Ovary (tissue), 7 donors: ENCODE measurements at regions not wholly inside any gene's neighbourhood (a gene's known extent, or its start where the extent isn't known, plus 50 kb on each side); places are given as distances from the start of the nearest gene placed in this dataset.

Source experiments
- DNase-seq, 5 donors: peaks; one replicate each; pipeline ENCODE4 v3.0.0-alpha.2; 2019 to 2020
- H3K27ac ChIP-seq, 2 donors: fragments of 200-600 bp; one replicate each; pipeline versions ENCODE4 v1.5.1 to v1.8.0; 2019 to 2022
- H3K27me3 ChIP-seq: fragments of 200-600 bp; one replicate; pipeline ENCODE4 v1.8.0; 2022
- H3K36me3 ChIP-seq: fragments of 200-600 bp; sonication (generic); one replicate; pipeline ENCODE4 v1.5.1; 2019
- H3K4me1 ChIP-seq: one replicate; pipeline ENCODE4 v1.8.1; 2013; ENCODE audit warnings: mild to moderate bottlenecking, moderate library complexity; ENCODE audit not compliant: insufficient read depth
- H3K4me3 ChIP-seq: fragments of 200-600 bp; sonication (generic); one replicate; pipeline ENCODE4 v1.5.1; 2017
- H3K9me3 ChIP-seq, 2 donors: fragments of 200-600 bp in 1 of 2; sonication (generic) in 1 of 2; one replicate each; pipeline versions ENCODE4 v1.5.1 to v1.8.1; 2013 to 2019; ENCODE audit warnings: mild to moderate bottlenecking in 1 of 2, moderate library complexity in 1 of 2
- EP300 ChIP-seq: sonication (generic); formaldehyde crosslinking; IDR thresholded peaks from one replicate; pipeline ENCODE4 v1.6.1; 2017; ENCODE audit warnings: antibody characterized with exemption
- POLR2A ChIP-seq: fragments of 450-650 bp; IDR thresholded peaks from one replicate; pipeline ENCODE4 v1.6.1; 2017; ENCODE audit warnings: antibody characterized with exemption, mild to moderate bottlenecking, moderate library complexity
- WGBS, 3 donors: extraction: QIAGEN DNeasy Blood & Tissue Kit in 1 of 3; methylation state at CpG; one replicate each; pipeline versions ENCODE4 v1.1.5 to v1.1.7; 2013 to 2017; 5-methylcytosine and 5-hydroxymethylcytosine counted together
- intact Hi-C, 4 donors: fragments of 100-400 bp; cut with DNase I; formaldehyde crosslinking; loops; one replicate each; pipeline versions ENCODE4 v1.11.0 to v1.15.1; 2022 to 2023
- TF ChIP-seq, protein P1 (sequence below), 3 donors: fragments of 450-650 bp in 2 of 3; fragments of 200-600 bp in 1 of 3; IDR thresholded peaks; one replicate each; pipeline versions ENCODE4 v1.5.1 to v1.8.0; 2016 to 2022; ENCODE audit warnings: antibody characterized with exemption in 3 of 3, mild to moderate bottlenecking in 1 of 3
- donor health status: DM: no; HTN: no; CAD: no; lungs with moderate emphysema.
- donor health status: DM: no; HTN: no; CAD: no.
- donor health status: Bipolar disorder and iron deficiency.
- donor health status: DM: no; HTN: no; CAD: no.
- donor health status: DM: yes; HTN: yes; CAD: no.

GRCh38 chr3:153657046-153657445 is 464.1 kb upstream of the ARHGEF26 start:
- H3K4me1 ChIP-seq, result no peaks in the 10 kb centered on the region
- intact Hi-C loops, result no loop called here
- no peak overlapping the region for H3K4me3 ChIP-seq
- no peaks in the 10 kb centered on the region for H3K36me3 ChIP-seq
- DNase-seq, result no peak
- H3K9me3 ChIP-seq, result no peaks in the 10 kb centered on the region
- TF ChIP-seq EP300, result no peak
- TF ChIP-seq POLR2A, result no peak
- TF ChIP-seq, protein P1, sequence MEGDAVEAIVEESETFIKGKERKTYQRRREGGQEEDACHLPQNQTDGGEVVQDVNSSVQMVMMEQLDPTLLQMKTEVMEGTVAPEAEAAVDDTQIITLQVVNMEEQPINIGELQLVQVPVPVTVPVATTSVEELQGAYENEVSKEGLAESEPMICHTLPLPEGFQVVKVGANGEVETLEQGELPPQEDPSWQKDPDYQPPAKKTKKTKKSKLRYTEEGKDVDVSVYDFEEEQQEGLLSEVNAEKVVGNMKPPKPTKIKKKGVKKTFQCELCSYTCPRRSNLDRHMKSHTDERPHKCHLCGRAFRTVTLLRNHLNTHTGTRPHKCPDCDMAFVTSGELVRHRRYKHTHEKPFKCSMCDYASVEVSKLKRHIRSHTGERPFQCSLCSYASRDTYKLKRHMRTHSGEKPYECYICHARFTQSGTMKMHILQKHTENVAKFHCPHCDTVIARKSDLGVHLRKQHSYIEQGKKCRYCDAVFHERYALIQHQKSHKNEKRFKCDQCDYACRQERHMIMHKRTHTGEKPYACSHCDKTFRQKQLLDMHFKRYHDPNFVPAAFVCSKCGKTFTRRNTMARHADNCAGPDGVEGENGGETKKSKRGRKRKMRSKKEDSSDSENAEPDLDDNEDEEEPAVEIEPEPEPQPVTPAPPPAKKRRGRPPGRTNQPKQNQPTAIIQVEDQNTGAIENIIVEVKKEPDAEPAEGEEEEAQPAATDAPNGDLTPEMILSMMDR (IDR thresholded peaks at IDR 0.05), result no peak
- H3K27ac ChIP-seq, result no peak overlapping the region
- H3K27me3 ChIP-seq, result no peaks in the 10 kb centered on the region

DNA sequence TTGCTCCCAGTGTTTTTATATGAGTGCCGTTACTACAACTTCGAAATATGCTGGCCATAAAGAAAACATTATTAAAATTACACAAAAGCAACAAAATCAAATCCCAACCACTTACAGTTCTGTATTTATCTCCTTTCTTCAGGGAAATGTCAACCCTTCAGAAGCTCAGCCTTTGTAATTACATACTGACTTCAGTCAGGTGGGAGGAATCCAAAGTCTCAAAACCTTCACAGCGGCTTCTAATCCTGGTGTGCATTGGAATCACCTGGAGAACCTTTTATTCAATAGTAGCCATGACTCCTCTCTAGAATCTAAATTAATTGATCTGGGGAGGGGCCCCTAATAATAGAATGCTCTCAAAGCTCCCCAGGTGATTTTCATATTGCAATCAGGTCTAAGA is 463.7 kb upstream of the ARHGEF26 start:
- H3K4me1 ChIP-seq, result no peaks in the 10 kb centered on the region
- DNase-seq, result no peak
- 83 to 93% (median 89%) methylated on average over 3 of the region's 3 CpGs for WGBS, 3 donors
- no peak overlapping the region for H3K4me3 ChIP-seq
- intact Hi-C loops, result no loop called here
- TF ChIP-seq, protein P1 (IDR thresholded peaks at IDR 0.05), result no peak
- TF ChIP-seq POLR2A, result no peak
- H3K27me3 ChIP-seq, result no peaks in the 10 kb centered on the region
- no peaks in the 10 kb centered on the region for H3K9me3 ChIP-seq
- no peaks in the 10 kb centered on the region for H3K36me3 ChIP-seq
- H3K27ac ChIP-seq, result no peak overlapping the region

GRCh38 chr3:153658136-153658535 is 463.1 kb upstream of the ARHGEF26 start:
- intact Hi-C loops, result no loop called here
- H3K4me3 ChIP-seq, result no peak overlapping the region
- TF ChIP-seq, protein P1 (IDR thresholded peaks at IDR 0.05), result no peak
- TF ChIP-seq POLR2A (no peak), EP300 (no peak)
- no peak for DNase-seq
- no peaks in the 10 kb centered on the region for H3K36me3 ChIP-seq
- H3K27me3 ChIP-seq, result no peaks in the 10 kb centered on the region
- no peaks in the 10 kb centered on the region for H3K9me3 ChIP-seq
- no peaks in the 10 kb centered on the region for H3K4me1 ChIP-seq
- no peak overlapping the region for H3K27ac ChIP-seq

DNA sequence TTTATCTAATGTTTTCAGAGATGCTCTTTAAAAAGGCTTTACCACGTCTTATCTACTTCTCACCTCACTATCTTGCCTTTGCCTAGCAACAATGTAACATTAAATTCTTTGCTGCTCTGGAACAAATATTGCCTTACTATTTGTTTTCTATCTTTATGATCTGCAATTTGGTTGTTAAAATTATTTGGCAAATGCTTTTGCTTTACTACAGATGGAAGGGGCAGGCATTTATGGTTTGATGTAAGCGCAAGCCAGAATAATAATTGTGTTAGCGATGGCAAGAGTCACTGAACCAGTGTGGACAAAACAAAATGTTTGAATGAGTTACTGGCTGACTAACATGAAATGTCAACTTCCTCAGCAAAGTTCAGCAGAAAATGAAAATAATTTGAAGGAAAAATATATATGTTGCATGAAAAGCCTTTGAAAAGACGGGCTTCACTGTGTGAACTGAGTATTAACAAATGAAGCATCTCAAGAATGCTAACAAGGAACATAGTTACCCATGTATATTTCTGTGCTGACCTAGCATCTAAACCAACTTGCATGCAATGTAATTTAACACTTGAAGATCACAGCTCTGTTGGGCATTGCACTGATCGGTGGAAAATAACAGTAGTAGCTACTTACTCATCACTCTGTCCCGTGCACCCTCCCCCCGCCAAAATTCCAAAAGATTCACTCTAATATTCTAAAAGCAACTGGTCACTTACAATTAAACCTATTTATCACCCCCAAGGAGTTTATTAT is 454.0 kb upstream of the ARHGEF26 start:
- no peak for DNase-seq
- TF ChIP-seq EP300, result no peak
- H3K27ac ChIP-seq, result no peak overlapping the region
- H3K4me3 ChIP-seq, result no peak overlapping the region
- 34 to 42% (median 39%) methylated on average over 7 of the region's 7 CpGs for WGBS, 3 donors
- no peaks in the 10 kb centered on the region for H3K27me3 ChIP-seq
- intact Hi-C loops, result no loop called here
- H3K9me3 ChIP-seq, result no peaks in the 10 kb centered on the region
- no peaks in the 10 kb centered on the region for H3K36me3 ChIP-seq
- no peaks in the 10 kb centered on the region for H3K4me1 ChIP-seq

DNA sequence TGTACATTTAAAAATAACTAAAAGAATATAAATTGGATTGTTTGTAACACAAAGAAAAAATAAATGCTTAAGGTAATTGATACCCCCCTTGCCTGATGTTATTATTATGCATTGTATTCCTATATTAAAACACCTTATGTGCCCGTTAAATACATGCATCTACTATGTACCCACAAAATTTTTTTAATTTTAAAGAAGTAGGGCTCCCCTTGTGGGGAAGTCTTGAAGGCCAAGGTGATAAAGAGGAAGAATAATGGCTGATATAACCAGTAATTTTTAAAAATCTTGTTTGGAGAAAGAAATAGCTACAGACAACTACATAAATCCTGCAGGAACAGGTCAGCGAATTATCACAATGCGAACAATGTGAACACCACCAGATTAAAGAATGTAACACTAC is 451.7 kb upstream of the ARHGEF26 start:
- Histone ChIP-seq H3K36me3 (no peaks in the 10 kb centered on the region), H3K27me3 (no peaks in the 10 kb centered on the region), H3K27ac (no peak overlapping the region), H3K4me3 (no peak overlapping the region), H3K4me1 (no peaks in the 10 kb centered on the region), H3K9me3 (no peaks in the 10 kb centered on the region)
- 70 to 90% (median 73%) methylated on average over 3 of the region's 3 CpGs for WGBS, 3 donors
- intact Hi-C loops, result no loop called here
- TF ChIP-seq, protein P1 (IDR thresholded peaks at IDR 0.05), result no peak
- TF ChIP-seq POLR2A (no peak), EP300 (no peak)
- DNase-seq, result no peak
